ENCODE measurements at regions not wholly inside any gene's neighbourhood (a gene's known extent, or its start where the extent isn't known, plus 50 kb on each side); places are given as distances from the start of the nearest gene placed in this dataset.

DNA sequence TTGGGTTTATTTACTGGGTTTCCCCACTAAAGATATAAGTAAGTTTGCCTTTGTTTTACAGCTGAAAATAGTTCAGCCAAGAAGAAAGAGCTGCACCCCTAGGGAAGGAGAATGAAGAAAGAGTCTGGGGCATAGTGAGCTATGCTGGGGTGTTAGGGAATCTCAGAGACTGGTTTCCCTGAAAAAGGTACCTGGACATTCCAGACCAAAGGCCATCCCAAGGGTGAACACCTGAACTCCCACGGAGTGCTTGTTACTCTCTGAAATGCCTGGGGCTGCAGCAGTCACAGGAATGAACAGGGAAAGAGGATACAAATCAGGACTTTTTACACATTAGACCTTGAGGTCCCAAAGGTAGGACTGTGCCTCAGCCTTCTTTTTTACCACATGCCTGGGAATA, 337.6 kb upstream of the SLC10A2 start:
- no peak overlapping the region for H3K4me3 Mint-ChIP-seq
- no peaks in the 10 kb centered on the region for H3K36me3 Mint-ChIP-seq
- no peak overlapping the region for H3K27ac Mint-ChIP-seq
- peaks cover 0 to 2% (median 0%) of the 10 kb centered on the region in 3 donors for H3K27me3 Mint-ChIP-seq (ENCODE audit: low read depth in 3 of 3)
- H3K9me3 Mint-ChIP-seq: peaks cover 0 to 21% (median 1%) of the 10 kb centered on the region in 6 donors
- DNase-seq: no peak
- H3K4me1 Mint-ChIP-seq: no peaks in the 10 kb centered on the region

- no peaks in the 10 kb centered on the region for H3K36me3 Mint-ChIP-seq
- DNase-seq: no peak
- H3K27me3 Mint-ChIP-seq (ENCODE audit: low read depth in 3 of 3): peaks cover 0 to 2% (median 0%) of the 10 kb centered on the region in 3 donors
- H3K27ac Mint-ChIP-seq: no peak overlapping the region
- H3K9me3 Mint-ChIP-seq: peaks cover 0 to 21% (median 1%) of the 10 kb centered on the region in 6 donors
- H3K4me1 Mint-ChIP-seq: no peaks in the 10 kb centered on the region
- H3K4me3 Mint-ChIP-seq: no peak overlapping the region
Observed at GRCh38 chr13:103403148-103403740, 337.0 kb upstream of the SLC10A2 start.

- no peak overlapping the region for H3K4me3 Mint-ChIP-seq
Observed at GRCh38 chr13:103395139-103395538, 328.9 kb upstream of the SLC10A2 start.

GRCh38 chr13:103394618-103395017, 328.4 kb upstream of the SLC10A2 start:
- Mint-ChIP-seq H3K4me3 (no peak overlapping the region), H3K4me1 (no peaks in the 10 kb centered on the region), H3K27me3 (ENCODE audit: low read depth in 3 of 3) (no peaks in the 10 kb centered on the region), H3K27ac (no peak overlapping the region), H3K36me3 (no peaks in the 10 kb centered on the region), H3K9me3 (peaks cover 0 to 18% (median 2%) of the 10 kb centered on the region in 6 donors)
- DNase-seq: no peak

More at GRCh38 chr13:103395139-103395538, 328.9 kb upstream of the SLC10A2 start:
- DNase-seq: no peak
- Mint-ChIP-seq H3K9me3 (peaks cover 0 to 19% (median 2%) of the 10 kb centered on the region in 6 donors), H3K4me1 (no peaks in the 10 kb centered on the region), H3K27me3 (ENCODE audit: low read depth in 3 of 3) (no peaks in the 10 kb centered on the region), H3K36me3 (no peaks in the 10 kb centered on the region), H3K27ac (no peak overlapping the region)

DNA sequence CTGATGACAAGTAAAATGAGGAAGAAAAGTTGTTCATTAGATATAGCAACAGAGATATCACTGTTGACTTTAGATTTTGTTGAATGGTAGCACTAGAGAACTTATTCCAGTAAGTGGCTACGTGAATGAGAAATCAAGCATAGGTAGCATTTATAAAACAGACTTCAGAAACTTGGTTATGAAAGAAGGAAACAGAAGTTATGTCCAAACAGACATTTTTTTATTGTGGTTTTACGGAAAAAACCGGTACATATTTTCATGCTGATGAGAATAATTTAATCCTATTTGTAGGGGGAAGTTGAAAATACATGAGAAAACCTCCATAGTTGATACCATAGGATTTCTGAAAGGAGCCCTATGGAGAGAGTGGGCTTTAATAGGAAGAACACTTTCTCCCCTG, 325.7 kb upstream of the SLC10A2 start:
- Mint-ChIP-seq H3K4me1 (no peaks in the 10 kb centered on the region), H3K36me3 (no peaks in the 10 kb centered on the region), H3K9me3 (peaks cover 0 to 9% (median 1%) of the 10 kb centered on the region in 6 donors), H3K27ac (no peak overlapping the region), H3K4me3 (no peak overlapping the region), H3K27me3 (ENCODE audit: low read depth in 3 of 3) (no peaks in the 10 kb centered on the region)
- DNase-seq: no peak

- no peak for DNase-seq
- no peak overlapping the region for H3K4me3 Mint-ChIP-seq
- H3K27me3 Mint-ChIP-seq (ENCODE audit: low read depth in 3 of 3): no peaks in the 10 kb centered on the region
- no peaks in the 10 kb centered on the region for H3K4me1 Mint-ChIP-seq
- H3K36me3 Mint-ChIP-seq: no peaks in the 10 kb centered on the region
- H3K27ac Mint-ChIP-seq: no peak overlapping the region
- H3K9me3 Mint-ChIP-seq: peaks cover 0 to 22% (median 5%) of the 10 kb centered on the region in 6 donors
Observed at GRCh38 chr13:103388839-103389238, 322.6 kb upstream of the SLC10A2 start.

DNA sequence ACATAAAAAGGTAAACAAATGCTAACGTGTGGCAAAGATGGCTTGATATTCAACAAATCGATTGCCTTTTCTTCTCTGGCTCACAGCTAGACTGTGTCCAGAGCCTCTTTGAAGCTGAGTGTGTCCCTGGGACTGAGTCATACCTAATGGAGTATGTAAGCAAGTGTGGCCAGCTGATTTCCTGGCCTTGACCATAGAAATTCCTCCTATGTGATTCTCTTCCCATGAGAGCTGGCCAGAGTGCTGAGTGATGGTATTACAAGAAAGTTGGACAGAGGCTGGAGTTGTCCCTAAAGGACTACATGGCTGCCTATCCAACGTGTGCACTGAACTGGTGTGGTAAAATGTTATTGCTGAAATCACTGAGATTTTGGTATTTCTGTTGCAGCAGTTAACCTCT, 320.1 kb upstream of the SLC10A2 start:
- Mint-ChIP-seq H3K4me3 (no peak overlapping the region), H3K36me3 (peaks cover 0 to 6% (median 0%) of the 10 kb centered on the region in 3 donors), H3K4me1 (no peaks in the 10 kb centered on the region), H3K9me3 (peaks cover 5 to 37% (median 15%) of the 10 kb centered on the region in 6 donors), H3K27me3 (ENCODE audit: low read depth in 3 of 3) (no peaks in the 10 kb centered on the region), H3K27ac (no peak overlapping the region)
- DNase-seq: no peak

DNA sequence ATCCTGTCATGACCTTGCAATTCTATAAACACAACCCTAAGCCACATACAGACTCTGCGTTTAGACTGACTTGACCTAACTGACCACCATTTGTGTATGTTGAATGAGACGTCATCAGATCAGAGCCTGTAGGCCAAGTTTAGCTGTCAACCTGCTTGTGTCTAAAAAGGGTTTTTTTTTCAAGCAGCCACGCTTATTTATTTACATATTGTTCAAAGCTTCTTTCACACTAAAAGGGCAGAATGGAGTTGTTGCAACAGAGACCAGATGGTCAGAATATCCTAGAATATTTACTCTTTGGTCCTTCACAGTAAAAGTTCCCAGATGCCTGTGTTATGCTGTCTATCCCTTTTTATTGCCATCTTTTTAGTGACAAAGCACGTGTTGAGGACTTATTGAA, 307.7 kb upstream of the SLC10A2 start:
- Mint-ChIP-seq H3K9me3 (peaks cover 3 to 12% (median 7%) of the 10 kb centered on the region in 6 donors), H3K36me3 (no peaks in the 10 kb centered on the region), H3K27ac (no peak overlapping the region), H3K4me1 (no peaks in the 10 kb centered on the region), H3K4me3 (no peak overlapping the region), H3K27me3 (ENCODE audit: low read depth in 3 of 3) (peaks cover 0 to 2% (median 0%) of the 10 kb centered on the region in 3 donors)
- no peak for DNase-seq

- H3K4me1 Mint-ChIP-seq: no peaks in the 10 kb centered on the region
- DNase-seq: no peak
Observed at GRCh38 chr13:103371271-103371670, 305.1 kb upstream of the SLC10A2 start.

DNA sequence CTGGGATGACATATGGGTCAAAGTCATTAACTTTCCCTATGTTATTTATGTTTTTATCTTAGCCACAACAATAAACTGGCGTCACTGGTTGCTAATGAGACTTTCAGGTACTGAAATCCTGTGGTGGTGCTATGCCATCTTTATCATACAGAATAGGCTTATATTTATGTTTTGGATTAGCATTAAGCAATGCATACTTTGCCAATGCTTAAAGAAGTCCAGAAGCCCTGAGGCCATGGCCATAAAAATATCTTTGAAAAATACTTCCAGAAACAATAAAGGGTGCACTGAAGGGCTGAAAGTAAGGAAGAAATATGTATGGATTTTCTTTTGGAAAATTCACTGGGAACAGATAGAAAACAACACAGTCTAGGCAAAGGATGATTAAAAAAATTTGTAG, 304.6 kb upstream of the SLC10A2 start:
- H3K27me3 Mint-ChIP-seq (ENCODE audit: low read depth in 3 of 3): no peaks in the 10 kb centered on the region
- H3K9me3 Mint-ChIP-seq: peaks cover 4 to 7% (median 5%) of the 10 kb centered on the region in 6 donors
- no peak for DNase-seq
- H3K4me1 Mint-ChIP-seq: no peaks in the 10 kb centered on the region
- H3K27ac Mint-ChIP-seq: no peak overlapping the region
- H3K4me3 Mint-ChIP-seq: no peak overlapping the region
- no peaks in the 10 kb centered on the region for H3K36me3 Mint-ChIP-seq

More at GRCh38 chr13:103371271-103371670, 305.1 kb upstream of the SLC10A2 start:
- Mint-ChIP-seq H3K27me3 (ENCODE audit: low read depth in 3 of 3) (no peaks in the 10 kb centered on the region), H3K36me3 (no peaks in the 10 kb centered on the region), H3K4me3 (no peak overlapping the region), H3K27ac (no peak overlapping the region), H3K9me3 (peaks cover 4 to 10% (median 5%) of the 10 kb centered on the region in 6 donors)

- H3K27me3 Mint-ChIP-seq (ENCODE audit: low read depth in 3 of 3): no peaks in the 10 kb centered on the region
- no peaks in the 10 kb centered on the region for H3K4me1 Mint-ChIP-seq
- H3K36me3 Mint-ChIP-seq: no peaks in the 10 kb centered on the region
- H3K9me3 Mint-ChIP-seq: peaks cover 2 to 15% (median 5%) of the 10 kb centered on the region in 6 donors
- no peak overlapping the region for H3K27ac Mint-ChIP-seq
- H3K4me3 Mint-ChIP-seq: no peak overlapping the region
- no peak for DNase-seq
Observed at GRCh38 chr13:103358255-103358932, 292.2 kb upstream of the SLC10A2 start.

DNA sequence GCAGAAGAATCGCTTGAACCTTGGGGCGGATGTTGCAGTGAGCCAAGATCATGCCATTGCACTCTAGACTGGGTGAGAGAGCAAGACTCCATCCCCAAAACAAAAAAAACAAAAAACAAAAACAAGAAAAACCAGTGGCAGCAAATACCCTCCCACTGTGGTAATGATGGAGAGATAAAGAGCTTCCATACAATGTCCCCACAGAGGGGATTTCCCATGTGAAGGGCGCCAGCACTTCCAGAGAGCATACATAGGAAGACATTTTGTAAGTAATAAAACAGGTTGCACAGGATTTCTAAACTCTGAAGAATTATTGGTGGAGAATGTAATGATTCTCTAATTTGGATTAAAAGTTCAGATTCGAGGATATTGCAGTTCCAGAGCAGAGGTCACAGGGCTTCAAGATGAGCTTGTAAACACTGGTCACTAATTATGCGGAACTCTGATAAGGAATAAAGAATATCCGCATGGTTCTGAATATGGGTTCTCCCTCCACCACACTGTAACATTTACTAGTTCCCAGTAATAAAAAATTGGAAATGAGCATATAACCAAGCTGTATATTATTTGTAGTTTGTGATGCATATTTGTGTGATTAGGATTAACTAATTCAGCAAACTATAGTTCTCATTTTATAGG, 290.1 kb upstream of the SLC10A2 start:
- no peak for DNase-seq
- Mint-ChIP-seq H3K4me1 (no peaks in the 10 kb centered on the region), H3K9me3 (peaks cover 4 to 14% (median 7%) of the 10 kb centered on the region in 6 donors), H3K27me3 (ENCODE audit: low read depth in 3 of 3) (no peaks in the 10 kb centered on the region), H3K4me3 (no peak overlapping the region), H3K27ac (no peak overlapping the region), H3K36me3 (no peaks in the 10 kb centered on the region)

DNA sequence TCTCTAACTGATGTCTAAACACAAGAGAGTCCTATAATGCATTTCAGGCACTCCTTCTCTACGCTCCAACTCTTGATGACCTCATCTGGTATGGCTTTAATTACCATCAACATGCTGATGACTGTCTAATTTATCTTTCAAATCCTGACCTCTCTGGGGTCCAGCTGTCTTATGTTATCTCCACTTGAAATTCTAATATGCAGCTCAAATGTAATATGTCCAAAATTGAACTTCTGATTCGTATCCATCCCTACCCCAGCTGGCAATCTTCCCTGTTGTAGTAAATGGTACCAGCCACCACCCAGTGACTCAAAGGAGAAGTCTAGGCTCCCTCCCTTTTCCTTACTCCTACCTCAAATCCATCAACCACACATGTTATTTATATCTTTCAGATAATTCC, 288.0 kb upstream of the SLC10A2 start:
- Mint-ChIP-seq H3K4me3 (no peak overlapping the region), H3K36me3 (no peaks in the 10 kb centered on the region), H3K27ac (no peak overlapping the region), H3K4me1 (no peaks in the 10 kb centered on the region), H3K27me3 (ENCODE audit: low read depth in 3 of 3) (no peaks in the 10 kb centered on the region), H3K9me3 (peaks cover 4 to 21% (median 6%) of the 10 kb centered on the region in 6 donors)
- no peak for DNase-seq

DNA sequence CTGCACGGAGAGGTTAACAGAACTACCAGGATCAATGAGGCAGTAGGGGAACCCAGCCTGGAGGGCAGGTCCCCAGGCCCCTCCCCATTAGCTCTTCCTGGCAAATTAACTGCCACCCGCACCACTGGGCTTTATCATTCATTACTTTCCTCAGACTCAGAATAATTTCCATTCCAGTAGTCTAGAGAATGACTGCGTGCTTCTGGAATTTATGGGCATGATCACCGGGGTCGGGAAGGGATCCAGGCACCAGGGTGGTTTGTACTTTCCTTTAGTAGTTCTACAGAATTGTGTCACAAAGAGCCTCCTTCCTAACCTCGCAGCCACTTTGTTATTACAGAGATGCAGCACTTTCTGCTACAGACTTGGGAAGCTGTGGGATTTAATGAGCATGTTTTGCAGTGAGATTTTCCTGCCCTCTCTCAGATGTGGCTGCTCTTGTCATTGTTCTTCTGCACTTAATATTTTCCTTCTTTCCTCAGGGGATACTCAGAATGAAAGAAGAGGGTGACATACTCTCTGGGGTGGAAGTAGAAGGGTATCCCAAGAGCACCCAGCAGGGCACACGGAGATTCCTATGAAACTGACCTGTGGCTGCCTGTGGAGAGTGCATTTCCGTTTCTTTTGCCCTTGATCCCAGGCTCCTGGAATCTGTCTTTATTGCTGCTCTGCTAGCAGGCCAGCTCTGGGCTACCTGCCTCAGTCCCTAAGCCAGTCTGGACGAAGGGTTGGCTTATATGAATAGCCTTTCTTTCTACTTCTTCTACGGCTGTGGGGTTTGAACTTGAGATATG, 285.0 kb upstream of the SLC10A2 start:
- H3K27me3 Mint-ChIP-seq (ENCODE audit: low read depth in 3 of 3): no peaks in the 10 kb centered on the region
- H3K36me3 Mint-ChIP-seq: peaks cover 0 to 3% (median 0%) of the 10 kb centered on the region in 3 donors
- H3K4me3 Mint-ChIP-seq: no peak overlapping the region
- H3K4me1 Mint-ChIP-seq: no peaks in the 10 kb centered on the region
- peaks cover 1 to 31% (median 10%) of the 10 kb centered on the region in 6 donors for H3K9me3 Mint-ChIP-seq
- no peak overlapping the region for H3K27ac Mint-ChIP-seq
- no peak for DNase-seq
